H9 (cell line): ENCODE measurements at regions not wholly inside any gene's neighbourhood (a gene's known extent, or its start where the extent isn't known, plus 50 kb on each side); places are given as distances from the start of the nearest gene placed in this dataset.

Source experiments
- DNase-seq: peaks from one replicate; pipeline ENCODE4 v3.0.0-alpha.2; 2017
- H2AFZ ChIP-seq: one replicate; pipeline ENCODE4 v1.6.1; 2013; ENCODE audit warnings: mild to moderate bottlenecking, low read length, control low read depth, moderate library complexity
- H2AK5ac ChIP-seq: 2 replicates; pipeline ENCODE4 v1.6.1; 2013; ENCODE audit warnings: low read length, control low read depth, mixed read lengths; ENCODE audit not compliant: insufficient read length
- H2BK120ac ChIP-seq: one replicate; pipeline ENCODE4 v1.6.1; 2013; ENCODE audit warnings: low read depth, mild to moderate bottlenecking, low read length, control low read depth, inconsistent platforms; ENCODE audit not compliant: poor library complexity, severe bottlenecking
- H2BK12ac ChIP-seq: 2 replicates; pipeline ENCODE4 v1.6.1; 2013; ENCODE audit warnings: low read length, control low read depth, mixed read lengths, low read depth; ENCODE audit not compliant: insufficient read length
- H2BK15ac ChIP-seq: 2 replicates; pipeline ENCODE4 v1.6.1; 2013; ENCODE audit warnings: low read depth, low read length, control low read depth
- H2BK20ac ChIP-seq: one replicate; pipeline ENCODE4 v1.6.1; 2013; ENCODE audit warnings: low read depth, mild to moderate bottlenecking, low read length, control low read depth, inconsistent platforms; ENCODE audit not compliant: poor library complexity, severe bottlenecking
- H2BK5ac ChIP-seq: 2 replicates; pipeline ENCODE4 v1.6.1; 2013; ENCODE audit warnings: low read length, control low read depth, mixed read lengths; ENCODE audit not compliant: insufficient read length
- H3K14ac ChIP-seq: 2 replicates; pipeline ENCODE4 v1.6.1; 2013; ENCODE audit warnings: low read length, control low read depth; ENCODE audit not compliant: insufficient read depth
- H3K18ac ChIP-seq: 2 replicates; pipeline ENCODE4 v1.6.1; 2013; ENCODE audit warnings: low read depth, mild to moderate bottlenecking, mixed read lengths, low read length, control low read depth; ENCODE audit not compliant: insufficient read length
- H3K23ac ChIP-seq: 2 replicates; pipeline ENCODE4 v1.6.1; 2013; ENCODE audit warnings: low read length, control low read depth, mixed read lengths, low read depth; ENCODE audit not compliant: insufficient read length
- H3K23me2 ChIP-seq: 2 replicates; pipeline ENCODE4 v1.6.1; 2013; ENCODE audit warnings: low read depth, mild to moderate bottlenecking, mixed read lengths, low read length, control low read depth; ENCODE audit not compliant: insufficient read length, poor library complexity, severe bottlenecking
- H3K27ac ChIP-seq: 2 replicates; pipeline ENCODE4 v1.5.1; 2013; ENCODE audit warnings: low read length, control low read depth, mixed read lengths, low read depth; ENCODE audit not compliant: insufficient read length
- H3K27me3 ChIP-seq: 2 replicates; pipeline ENCODE4 v1.6.1; 2013; ENCODE audit warnings: low read length, control low read depth, inconsistent platforms; ENCODE audit not compliant: insufficient read depth
- H3K4ac ChIP-seq: 2 replicates; pipeline ENCODE4 v1.6.1; 2013; ENCODE audit warnings: low read depth, mild to moderate bottlenecking, control low read depth, inconsistent platforms, low read length, moderate library complexity
- H3K4me1 ChIP-seq: 2 replicates; pipeline ENCODE4 v1.6.1; 2013; ENCODE audit warnings: low read length, control low read depth, inconsistent platforms; ENCODE audit not compliant: insufficient read depth
- H3K4me2 ChIP-seq: 2 replicates; pipeline ENCODE4 v1.6.1; 2013; ENCODE audit warnings: low read length, control low read depth, mixed read lengths; ENCODE audit not compliant: insufficient read length, insufficient read depth
- H3K56ac ChIP-seq: 2 replicates; pipeline ENCODE4 v1.6.1; 2013; ENCODE audit warnings: low read depth, mild to moderate bottlenecking, mixed read lengths, low read length, control low read depth; ENCODE audit not compliant: insufficient read length
- H3K79me1 ChIP-seq: 2 replicates; pipeline ENCODE4 v1.6.1; 2013; ENCODE audit warnings: low read depth, mild to moderate bottlenecking, moderate library complexity, low read length, control low read depth, inconsistent platforms; ENCODE audit not compliant: insufficient read depth, poor library complexity, severe bottlenecking
- H3K79me2 ChIP-seq: 2 replicates; pipeline ENCODE4 v1.6.1; 2013; ENCODE audit warnings: low read length, control low read depth, inconsistent platforms; ENCODE audit not compliant: insufficient read depth
- H3K9ac ChIP-seq: 2 replicates; pipeline ENCODE4 v1.6.1; 2013; ENCODE audit warnings: low read length, control low read depth, mixed read lengths; ENCODE audit not compliant: insufficient read length; ENCODE audit errors: extremely low read depth
- H3K9me3 ChIP-seq: one replicate; pipeline ENCODE4 v1.6.1; 2013; ENCODE audit warnings: low read depth, low read length, inconsistent platforms; ENCODE audit not compliant: control insufficient read depth
- H3T11ph ChIP-seq: one replicate; pipeline ENCODE4 v1.6.1; 2013; ENCODE audit warnings: mild to moderate bottlenecking, low read length, control low read depth, inconsistent platforms
- H4K20me1 ChIP-seq: one replicate; pipeline ENCODE4 v1.6.1; 2013; ENCODE audit not compliant: control insufficient read depth, insufficient read length, insufficient read depth
- H4K5ac ChIP-seq: 2 replicates; pipeline ENCODE4 v1.6.1; 2013; ENCODE audit warnings: low read depth, mild to moderate bottlenecking, mixed read lengths, low read length, control low read depth; ENCODE audit not compliant: insufficient read length
- H4K8ac ChIP-seq: replicated peaks from 2 replicates; pipeline ENCODE4 v1.6.1; 2013; ENCODE audit warnings: low read length, control low read depth, mixed read lengths, low read depth; ENCODE audit not compliant: insufficient read length
- H4K91ac ChIP-seq: 2 replicates; pipeline ENCODE4 v1.6.1; 2013; ENCODE audit warnings: low read depth, mild to moderate bottlenecking, moderate library complexity, mixed read lengths, low read length, control low read depth; ENCODE audit not compliant: insufficient read length
- H3K27ac Mint-ChIP-seq, 3 experiments: 2 replicates in 2 of 3; 3 replicates in 1 of 3; pipeline ENCODE4 v1.8.0; 2020 to 2021; ENCODE audit warnings: mixed read lengths in 3 of 3, mild to moderate bottlenecking in 1 of 3, moderate library complexity in 1 of 3
- H3K27me3 Mint-ChIP-seq: 2 replicates; pipeline ENCODE4 v1.8.0; 2021; ENCODE audit warnings: low read depth, mild to moderate bottlenecking, moderate library complexity, mixed read lengths
- H3K36me3 Mint-ChIP-seq, 3 experiments: 2 replicates in 2 of 3; 3 replicates in 1 of 3; pipeline ENCODE4 v1.8.0; 2020 to 2021; ENCODE audit warnings: low read depth in 3 of 3, mixed read lengths in 3 of 3; ENCODE audit not compliant: insufficient read depth in 1 of 3
- H3K4me1 Mint-ChIP-seq, 2 experiments: 2 replicates each; pipeline ENCODE4 v1.8.0; 2020; ENCODE audit warnings: mixed read lengths in 2 of 2
- H3K4me3 Mint-ChIP-seq, 2 experiments: 2 replicates in 1 of 2; 3 replicates in 1 of 2; pipeline ENCODE4 v1.8.0; 2020 to 2021; ENCODE audit warnings: mild to moderate bottlenecking in 2 of 2, mixed read lengths in 2 of 2, moderate library complexity in 1 of 2
- H3K9me3 Mint-ChIP-seq, 2 experiments: 2 replicates in 1 of 2; 3 replicates in 1 of 2; pipeline ENCODE4 v1.8.0; 2020; ENCODE audit warnings: mild to moderate bottlenecking in 2 of 2, mixed read lengths in 2 of 2, moderate library complexity in 1 of 2
- WGBS: extraction: QIAGEN DNeasy Blood & Tissue Kit; methylation state at CpG from one replicate; pipeline ENCODE4 v1.1.7; 2013; ENCODE audit warnings: missing lambda C conversion rate, low lambda C conversion rate, mixed read lengths; ENCODE audit not compliant: insufficient read length; ENCODE audit errors: extremely low coverage; 5-methylcytosine and 5-hydroxymethylcytosine counted together
- TF ChIP-seq, protein P1 (sequence below): fragments of 200-600 bp; sonication (generic); conservative IDR thresholded peaks from 3 replicates; pipeline ENCODE4 v1.8.0; 2021; ENCODE audit warnings: antibody characterized with exemption, mild to moderate bottlenecking

DNA sequence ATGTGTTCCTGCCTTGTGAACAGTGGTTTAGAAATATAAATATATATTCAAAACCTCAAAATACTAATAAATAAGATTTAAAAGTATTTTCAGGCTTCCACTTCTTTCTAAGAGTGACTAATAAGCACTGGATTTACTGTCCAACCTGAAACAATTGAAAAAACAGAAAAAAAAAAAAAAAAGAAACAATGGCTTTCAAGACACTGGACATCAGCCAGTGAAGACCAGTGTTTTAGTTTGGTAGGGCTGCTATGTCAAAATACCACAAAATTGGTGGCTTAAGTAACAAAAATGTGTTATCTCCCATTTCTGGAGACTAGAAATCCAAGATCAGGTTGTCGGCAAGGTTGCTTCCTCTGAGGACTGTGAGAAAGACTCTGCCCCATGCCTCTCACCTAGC lies 101.4 kb upstream of the PDE7B start:
- Histone ChIP-seq H3K9me3 (no peaks in the 10 kb centered on the region), H3K23me2 (no peaks in the 10 kb centered on the region), H2BK12ac (no peak overlapping the region), H2AK5ac (no peak overlapping the region), H3K18ac (no peak overlapping the region), H3K27me3 (no peaks in the 10 kb centered on the region), H2BK15ac (no peak overlapping the region), H3K56ac (no peak overlapping the region), H2BK20ac (no peak overlapping the region), H2BK120ac (no peak overlapping the region), H4K91ac (no peak overlapping the region), H4K5ac (no peak overlapping the region), H3K14ac (no peak overlapping the region), H3K4ac (no peak overlapping the region), H3T11ph (no peak overlapping the region), H4K20me1 (no peaks in the 10 kb centered on the region), H3K79me1 (no peaks in the 10 kb centered on the region), H3K79me2 (no peaks in the 10 kb centered on the region), H3K27ac (no peak overlapping the region), H2AFZ (no peak overlapping the region), H3K4me1 (no peaks in the 10 kb centered on the region), H3K23ac (no peak overlapping the region), H2BK5ac (no peak overlapping the region), H3K4me2 (no peak overlapping the region), H3K9ac (no peak overlapping the region), H4K8ac (no peak overlapping the region)
- Mint-ChIP-seq H3K4me1 (no peaks in the 10 kb centered on the region), H3K27me3 (no peaks in the 10 kb centered on the region), H3K27ac (no peak overlapping the region), H3K4me3 (no peak overlapping the region), H3K9me3 (no peaks in the 10 kb centered on the region), H3K36me3 (no peaks in the 10 kb centered on the region)
- TF ChIP-seq, protein P1, sequence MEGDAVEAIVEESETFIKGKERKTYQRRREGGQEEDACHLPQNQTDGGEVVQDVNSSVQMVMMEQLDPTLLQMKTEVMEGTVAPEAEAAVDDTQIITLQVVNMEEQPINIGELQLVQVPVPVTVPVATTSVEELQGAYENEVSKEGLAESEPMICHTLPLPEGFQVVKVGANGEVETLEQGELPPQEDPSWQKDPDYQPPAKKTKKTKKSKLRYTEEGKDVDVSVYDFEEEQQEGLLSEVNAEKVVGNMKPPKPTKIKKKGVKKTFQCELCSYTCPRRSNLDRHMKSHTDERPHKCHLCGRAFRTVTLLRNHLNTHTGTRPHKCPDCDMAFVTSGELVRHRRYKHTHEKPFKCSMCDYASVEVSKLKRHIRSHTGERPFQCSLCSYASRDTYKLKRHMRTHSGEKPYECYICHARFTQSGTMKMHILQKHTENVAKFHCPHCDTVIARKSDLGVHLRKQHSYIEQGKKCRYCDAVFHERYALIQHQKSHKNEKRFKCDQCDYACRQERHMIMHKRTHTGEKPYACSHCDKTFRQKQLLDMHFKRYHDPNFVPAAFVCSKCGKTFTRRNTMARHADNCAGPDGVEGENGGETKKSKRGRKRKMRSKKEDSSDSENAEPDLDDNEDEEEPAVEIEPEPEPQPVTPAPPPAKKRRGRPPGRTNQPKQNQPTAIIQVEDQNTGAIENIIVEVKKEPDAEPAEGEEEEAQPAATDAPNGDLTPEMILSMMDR = no peak
- DNase-seq = no peak
- WGBS = no CpG with 5 or more reads among the region's 1 CpG
